Suprapubic skin (tissue), 4 donors: ENCODE measurements at regions not wholly inside any gene's neighbourhood (a gene's known extent, or its start where the extent isn't known, plus 50 kb on each side); places are given as distances from the start of the nearest gene placed in this dataset.

ENCODE experiments used
- DNase-seq, 2 donors: peaks; one replicate each; pipeline ENCODE4 v3.0.0-alpha.2; 2019; ENCODE audit warnings: low spot score in 2 of 2
- H3K27ac ChIP-seq: fragments of 200-600 bp; sonication (generic); one replicate; pipeline ENCODE4 v1.5.1; 2019
- H3K27me3 ChIP-seq: fragments of 200-600 bp; sonication (generic); one replicate; pipeline ENCODE4 v1.5.1; 2019
- H3K36me3 ChIP-seq: fragments of 200-600 bp; sonication (generic); one replicate; pipeline ENCODE4 v1.5.1; 2019
- H3K4me1 ChIP-seq: fragments of 200-600 bp; sonication (generic); one replicate; pipeline ENCODE4 v1.5.1; 2019
- H3K4me3 ChIP-seq: fragments of 200-600 bp; sonication (generic); one replicate; pipeline ENCODE4 v1.5.1; 2019; ENCODE audit warnings: mild to moderate bottlenecking
- H3K9me3 ChIP-seq: fragments of 200-600 bp; sonication (generic); one replicate; pipeline ENCODE4 v1.5.1; 2019
- CTCF ChIP-seq, 2 donors: fragments of 200-600 bp in 1 of 2; fragments of 450-650 bp in 1 of 2; sonication (generic) in 1 of 2; IDR thresholded peaks; one replicate each; pipeline ENCODE4 v1.5.1; 2016 to 2019; ENCODE audit warnings: antibody characterized with exemption in 2 of 2, mild to moderate bottlenecking in 1 of 2, moderate library complexity in 1 of 2
- EP300 ChIP-seq: sonication (generic); formaldehyde crosslinking; IDR thresholded peaks from one replicate; pipeline ENCODE4 v1.6.1; 2017; ENCODE audit warnings: antibody characterized with exemption
- POLR2A ChIP-seq, 2 donors: fragments of 450-650 bp; IDR thresholded peaks; one replicate each; pipeline ENCODE4 v1.6.1; 2017; ENCODE audit warnings: antibody characterized with exemption in 2 of 2, mild to moderate bottlenecking in 2 of 2, moderate library complexity in 2 of 2
- POLR2AphosphoS5 ChIP-seq, 3 donors: sonication (generic); formaldehyde crosslinking; IDR thresholded peaks; one replicate each; pipeline ENCODE4 v1.6.1; 2017; ENCODE audit warnings: antibody characterized with exemption in 3 of 3
- WGBS: methylation state at CpG from one replicate; pipeline ENCODE4 v1.1.5; 2018; 5-methylcytosine and 5-hydroxymethylcytosine counted together

- Histone ChIP-seq H3K27me3 (no peaks in the 10 kb centered on the region), H3K4me3 (no peak overlapping the region), H3K4me1 (no peaks in the 10 kb centered on the region), H3K36me3 (no peaks in the 10 kb centered on the region), H3K27ac (no peak overlapping the region), H3K9me3 (no peaks in the 10 kb centered on the region)
- TF ChIP-seq CTCF (IDR thresholded peaks at IDR 0.05) (no peak), POLR2AphosphoS5 (IDR thresholded peaks at IDR 0.05) (no peak), POLR2A (IDR thresholded peaks at IDR 0.05) (no peak), EP300 (no peak)
- WGBS: 88% methylated on average over 3 of the region's 3 CpGs
- DNase-seq: no peak
These were observed 70.6 kb downstream of the RSL24D1 start for GRCh38 chr15:55126111-55126510.

GRCh38 chr15:55124616-55125015, 72.1 kb downstream of the RSL24D1 start:
- TF ChIP-seq POLR2A (IDR thresholded peaks at IDR 0.05) (no peak), POLR2AphosphoS5 (IDR thresholded peaks at IDR 0.05) (no peak), CTCF (IDR thresholded peaks at IDR 0.05) (no peak)
- H3K27me3 ChIP-seq: no peaks in the 10 kb centered on the region
- H3K4me1 ChIP-seq: no peaks in the 10 kb centered on the region
- H3K9me3 ChIP-seq: no peaks in the 10 kb centered on the region
- 72% methylated on average over 5 of the region's 5 CpGs for WGBS
- no peak overlapping the region for H3K4me3 ChIP-seq
- DNase-seq: no peak
- no peak overlapping the region for H3K27ac ChIP-seq
- H3K36me3 ChIP-seq: no peaks in the 10 kb centered on the region

- WGBS: 82% methylated on average over 2 of the region's 2 CpGs
- TF ChIP-seq CTCF (IDR thresholded peaks at IDR 0.05) (no peak), POLR2A (IDR thresholded peaks at IDR 0.05) (no peak), EP300 (no peak), POLR2AphosphoS5 (IDR thresholded peaks at IDR 0.05) (no peak)
- H3K36me3 ChIP-seq: no peaks in the 10 kb centered on the region
These were observed 78.3 kb downstream of the RSL24D1 start for GRCh38 chr15:55118344-55118870.

GRCh38 chr15:55116636-55117035, 80.1 kb downstream of the RSL24D1 start:
- Histone ChIP-seq H3K4me1 (no peaks in the 10 kb centered on the region), H3K36me3 (no peaks in the 10 kb centered on the region), H3K4me3 (no peak overlapping the region), H3K27ac (no peak overlapping the region), H3K9me3 (no peaks in the 10 kb centered on the region), H3K27me3 (no peaks in the 10 kb centered on the region)
- 53% methylated on average over 2 of the region's 2 CpGs for WGBS
- DNase-seq: no peak
- no peak for TF ChIP-seq EP300
- no peak for TF ChIP-seq POLR2A (IDR thresholded peaks at IDR 0.05)
- no peak for TF ChIP-seq CTCF (IDR thresholded peaks at IDR 0.05)
- TF ChIP-seq POLR2AphosphoS5 (IDR thresholded peaks at IDR 0.05): no peak

More at GRCh38 chr15:55118344-55118870, 78.3 kb downstream of the RSL24D1 start:
- no peaks in the 10 kb centered on the region for H3K9me3 ChIP-seq
- no peak overlapping the region for H3K4me3 ChIP-seq
- no peak overlapping the region for H3K27ac ChIP-seq
- DNase-seq: no peak
- no peaks in the 10 kb centered on the region for H3K4me1 ChIP-seq
- no peaks in the 10 kb centered on the region for H3K27me3 ChIP-seq

GRCh38 chr15:55113736-55114135, 83.0 kb downstream of the RSL24D1 start:
- no peak overlapping the region for H3K27ac ChIP-seq
- DNase-seq: no peak
- H3K4me3 ChIP-seq: no peak overlapping the region
- no peaks in the 10 kb centered on the region for H3K9me3 ChIP-seq
- no peak for TF ChIP-seq POLR2A (IDR thresholded peaks at IDR 0.05)
- TF ChIP-seq CTCF (IDR thresholded peaks at IDR 0.05): no peak
- no peaks in the 10 kb centered on the region for H3K27me3 ChIP-seq
- no peaks in the 10 kb centered on the region for H3K36me3 ChIP-seq
- no peaks in the 10 kb centered on the region for H3K4me1 ChIP-seq
- 39% methylated on average over 3 of the region's 3 CpGs for WGBS
